Neural cell (in vitro differentiated cells): ENCODE measurements at regions not wholly inside any gene's neighbourhood (a gene's known extent, or its start where the extent isn't known, plus 50 kb on each side); places are given as distances from the start of the nearest gene placed in this dataset.

ENCODE experiments used
- EP300 ChIP-seq: fragments of 450-650 bp; conservative IDR thresholded peaks from 2 replicates; pipeline ENCODE4 v1.6.1; 2014; ENCODE audit warnings: antibody characterized with exemption, mild to moderate bottlenecking, moderate library complexity; ENCODE audit not compliant: poor library complexity, severe bottlenecking
- EZH2 ChIP-seq: fragments of 200-600, 300-800 bp; shearing (Covaris generic), sonication (generic); IDR thresholded peaks from 2 replicates; pipeline ENCODE4 v1.6.1; 2014; ENCODE audit warnings: antibody characterized with exemption, low read length, borderline replicate concordance, mild to moderate bottlenecking; ENCODE audit not compliant: insufficient read depth, poor library complexity, severe bottlenecking
- MXI1 ChIP-seq: fragments of 450-650 bp; conservative IDR thresholded peaks from 2 replicates; pipeline ENCODE4 v1.6.1; 2014; ENCODE audit warnings: antibody characterized with exemption, mild to moderate bottlenecking; ENCODE audit not compliant: poor library complexity, severe bottlenecking
- POLR2AphosphoS5 ChIP-seq: IDR thresholded peaks from 2 replicates; pipeline ENCODE4 v1.6.1; 2012
- RAD21 ChIP-seq: fragments of 450-650 bp; conservative IDR thresholded peaks from 2 replicates; pipeline ENCODE4 v1.6.1; 2014; ENCODE audit warnings: antibody characterized with exemption, mild to moderate bottlenecking, moderate library complexity
- SMC3 ChIP-seq: fragments of 450-650 bp; conservative IDR thresholded peaks from 2 replicates; pipeline ENCODE4 v1.6.1; 2014; ENCODE audit warnings: antibody characterized with exemption, mild to moderate bottlenecking, moderate library complexity; ENCODE audit not compliant: poor library complexity
- TAF1 ChIP-seq: IDR thresholded peaks from 2 replicates; pipeline ENCODE4 v1.6.1; 2012; ENCODE audit warnings: low read depth
- TF ChIP-seq, protein P1 (sequence below): fragments of 450-650 bp; IDR thresholded peaks from 2 replicates; pipeline ENCODE4 v1.5.1; 2014; ENCODE audit warnings: antibody characterized with exemption, mild to moderate bottlenecking, moderate library complexity; ENCODE audit not compliant: poor library complexity, severe bottlenecking
- TF ChIP-seq, protein P2 (sequence below): IDR thresholded peaks from 2 replicates; pipeline ENCODE4 v1.6.1; 2012; ENCODE audit warnings: borderline replicate concordance

DNA sequence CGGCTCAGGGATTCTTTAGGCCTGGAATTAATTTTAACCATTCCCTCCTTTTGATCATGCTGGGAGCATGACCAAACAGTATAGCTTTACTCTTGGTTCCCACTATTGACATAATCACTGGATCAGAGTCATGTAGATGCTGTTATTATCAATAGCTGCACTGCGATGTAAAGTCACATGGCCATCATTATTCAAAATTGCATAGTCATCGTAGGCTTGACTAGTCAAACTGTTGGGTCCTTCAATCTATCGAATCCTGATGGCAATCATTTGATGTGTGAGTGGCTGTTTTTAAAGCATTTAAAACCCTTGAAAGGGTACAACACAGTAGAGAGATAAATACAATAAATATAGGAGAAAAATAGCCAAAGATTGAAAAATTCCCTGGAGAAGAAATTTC lies 1194.1 kb downstream of the EFNA5 start:
- TF ChIP-seq, protein P1, sequence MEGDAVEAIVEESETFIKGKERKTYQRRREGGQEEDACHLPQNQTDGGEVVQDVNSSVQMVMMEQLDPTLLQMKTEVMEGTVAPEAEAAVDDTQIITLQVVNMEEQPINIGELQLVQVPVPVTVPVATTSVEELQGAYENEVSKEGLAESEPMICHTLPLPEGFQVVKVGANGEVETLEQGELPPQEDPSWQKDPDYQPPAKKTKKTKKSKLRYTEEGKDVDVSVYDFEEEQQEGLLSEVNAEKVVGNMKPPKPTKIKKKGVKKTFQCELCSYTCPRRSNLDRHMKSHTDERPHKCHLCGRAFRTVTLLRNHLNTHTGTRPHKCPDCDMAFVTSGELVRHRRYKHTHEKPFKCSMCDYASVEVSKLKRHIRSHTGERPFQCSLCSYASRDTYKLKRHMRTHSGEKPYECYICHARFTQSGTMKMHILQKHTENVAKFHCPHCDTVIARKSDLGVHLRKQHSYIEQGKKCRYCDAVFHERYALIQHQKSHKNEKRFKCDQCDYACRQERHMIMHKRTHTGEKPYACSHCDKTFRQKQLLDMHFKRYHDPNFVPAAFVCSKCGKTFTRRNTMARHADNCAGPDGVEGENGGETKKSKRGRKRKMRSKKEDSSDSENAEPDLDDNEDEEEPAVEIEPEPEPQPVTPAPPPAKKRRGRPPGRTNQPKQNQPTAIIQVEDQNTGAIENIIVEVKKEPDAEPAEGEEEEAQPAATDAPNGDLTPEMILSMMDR = no peak
- TF ChIP-seq TAF1 (no peak), POLR2AphosphoS5 (no peak), EZH2 (no peak), EP300 (no peak), MXI1 (no peak), RAD21 (no peak), SMC3 (no peak)
- TF ChIP-seq, protein P2, sequence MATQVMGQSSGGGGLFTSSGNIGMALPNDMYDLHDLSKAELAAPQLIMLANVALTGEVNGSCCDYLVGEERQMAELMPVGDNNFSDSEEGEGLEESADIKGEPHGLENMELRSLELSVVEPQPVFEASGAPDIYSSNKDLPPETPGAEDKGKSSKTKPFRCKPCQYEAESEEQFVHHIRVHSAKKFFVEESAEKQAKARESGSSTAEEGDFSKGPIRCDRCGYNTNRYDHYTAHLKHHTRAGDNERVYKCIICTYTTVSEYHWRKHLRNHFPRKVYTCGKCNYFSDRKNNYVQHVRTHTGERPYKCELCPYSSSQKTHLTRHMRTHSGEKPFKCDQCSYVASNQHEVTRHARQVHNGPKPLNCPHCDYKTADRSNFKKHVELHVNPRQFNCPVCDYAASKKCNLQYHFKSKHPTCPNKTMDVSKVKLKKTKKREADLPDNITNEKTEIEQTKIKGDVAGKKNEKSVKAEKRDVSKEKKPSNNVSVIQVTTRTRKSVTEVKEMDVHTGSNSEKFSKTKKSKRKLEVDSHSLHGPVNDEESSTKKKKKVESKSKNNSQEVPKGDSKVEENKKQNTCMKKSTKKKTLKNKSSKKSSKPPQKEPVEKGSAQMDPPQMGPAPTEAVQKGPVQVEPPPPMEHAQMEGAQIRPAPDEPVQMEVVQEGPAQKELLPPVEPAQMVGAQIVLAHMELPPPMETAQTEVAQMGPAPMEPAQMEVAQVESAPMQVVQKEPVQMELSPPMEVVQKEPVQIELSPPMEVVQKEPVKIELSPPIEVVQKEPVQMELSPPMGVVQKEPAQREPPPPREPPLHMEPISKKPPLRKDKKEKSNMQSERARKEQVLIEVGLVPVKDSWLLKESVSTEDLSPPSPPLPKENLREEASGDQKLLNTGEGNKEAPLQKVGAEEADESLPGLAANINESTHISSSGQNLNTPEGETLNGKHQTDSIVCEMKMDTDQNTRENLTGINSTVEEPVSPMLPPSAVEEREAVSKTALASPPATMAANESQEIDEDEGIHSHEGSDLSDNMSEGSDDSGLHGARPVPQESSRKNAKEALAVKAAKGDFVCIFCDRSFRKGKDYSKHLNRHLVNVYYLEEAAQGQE = no peak
